Stimulated activated CD8-positive, alpha-beta memory T cell treated with anti-CD3 and anti-CD28 coated beads, Interleukin-12 subunit alpha, Interleukin-12 subunit beta, amount 100 ng/mL, for 4 hours (primary cell): ENCODE measurements at regions not wholly inside any gene's neighbourhood (a gene's known extent, or its start where the extent isn't known, plus 50 kb on each side); places are given as distances from the start of the nearest gene placed in this dataset.

Source experiments
- DNase-seq: peaks from one replicate; pipeline ENCODE4 v3.0.0-alpha.2; 2020; ENCODE audit warnings: low read depth

- no peak for DNase-seq
Observed at GRCh38 chr18:70453058-70453775, 164.4 kb downstream of the SOCS6 start.

- no peak for DNase-seq
Observed at GRCh38 chr18:70452501-70452900, 163.7 kb downstream of the SOCS6 start.

- DNase-seq = no peak
Observed at GRCh38 chr18:70450426-70451253, 161.8 kb downstream of the SOCS6 start.

- DNase-seq = no peak
Observed at GRCh38 chr18:70448588-70448987, 159.7 kb downstream of the SOCS6 start.

- no peak for DNase-seq
Observed at GRCh38 chr18:70446063-70446462, 157.2 kb downstream of the SOCS6 start.

- no peak for DNase-seq
Observed at GRCh38 chr18:70442933-70443332, 154.1 kb downstream of the SOCS6 start.

GRCh38 chr18:70432804-70433400 lies 144.1 kb downstream of the SOCS6 start:
- no peak for DNase-seq

- DNase-seq = no peak
Observed at GRCh38 chr18:70431203-70431624, 142.4 kb downstream of the SOCS6 start.

- no peak for DNase-seq
Observed at GRCh38 chr18:70430501-70431173, 141.8 kb downstream of the SOCS6 start.

GRCh38 chr18:70429847-70430500 lies 141.1 kb downstream of the SOCS6 start:
- no peak for DNase-seq

GRCh38 chr18:70428439-70428838 lies 139.6 kb downstream of the SOCS6 start:
- DNase-seq = no peak

GRCh38 chr18:70426818-70427217 lies 138.0 kb downstream of the SOCS6 start:
- DNase-seq = no peak

- no peak for DNase-seq
Observed at GRCh38 chr18:70425236-70425635, 136.4 kb downstream of the SOCS6 start.

GRCh38 chr18:70423988-70424387 lies 135.1 kb downstream of the SOCS6 start:
- DNase-seq = no peak

GRCh38 chr18:70423120-70423519 lies 134.3 kb downstream of the SOCS6 start:
- DNase-seq = no peak

GRCh38 chr18:70422391-70422965 lies 133.6 kb downstream of the SOCS6 start:
- no peak for DNase-seq

- no peak for DNase-seq
Observed at GRCh38 chr18:70421471-70422390, 132.9 kb downstream of the SOCS6 start.

- DNase-seq = no peak
Observed at GRCh38 chr18:70420146-70420898, 131.5 kb downstream of the SOCS6 start.

- no peak for DNase-seq
Observed at GRCh38 chr18:70419526-70419925, 130.7 kb downstream of the SOCS6 start.
